ENCODE measurements at regions not wholly inside any gene's neighbourhood (a gene's known extent, or its start where the extent isn't known, plus 50 kb on each side); places are given as distances from the start of the nearest gene placed in this dataset.

GRCh38 chr1:168782559-168783116, 53.6 kb upstream of the DPT start:
- Histone ChIP-seq H3K9me3 (no peaks in the 10 kb centered on the region), H3K4me3 (no peak overlapping the region), H3K27ac (no peak overlapping the region), H3K27me3 (replicated peaks in 1 of 7) (peaks cover 0 to 9% (median 0%) of the 10 kb centered on the region in 7 donors), H3K36me3 (no peaks in the 10 kb centered on the region), H3K4me1 (no peaks in the 10 kb centered on the region)
- TF ChIP-seq POLR2AphosphoS5 (IDR thresholded peaks at IDR 0.05) (no peak), POLR2A (IDR thresholded peaks at IDR 0.05) (no peak), CTCF (IDR thresholded peaks at IDR 0.05 in 8 of 11, conservative IDR thresholded peaks at IDR 0.05 in 3 of 11) (no peak)
- intact Hi-C loops (cut with DNase I; ENCODE audit: low total_unique reads), result no loop called here
- 90 to 96% (median 91%) methylated on average over 3 of the region's 3 CpGs for WGBS, 5 donors
- no peak for DNase-seq

- Histone ChIP-seq H3K27me3 (replicated peaks in 1 of 7) (peaks cover 0 to 9% (median 0%) of the 10 kb centered on the region in 7 donors), H3K27ac (no peak overlapping the region), H3K36me3 (no peaks in the 10 kb centered on the region), H3K9me3 (no peaks in the 10 kb centered on the region), H3K4me1 (no peaks in the 10 kb centered on the region), H3K4me3 (no peak overlapping the region)
- TF ChIP-seq POLR2A (IDR thresholded peaks at IDR 0.05), result no peak
- no peak for TF ChIP-seq CTCF (IDR thresholded peaks at IDR 0.05 in 8 of 11, conservative IDR thresholded peaks at IDR 0.05 in 3 of 11)
- no peak for TF ChIP-seq POLR2AphosphoS5 (IDR thresholded peaks at IDR 0.05)
- no peak for DNase-seq
- WGBS, 5 donors, result 78 to 88% (median 81%) methylated on average over 4 of the region's 4 CpGs
- intact Hi-C loops (cut with DNase I; ENCODE audit: low total_unique reads), result no loop called here
These were observed 54.6 kb upstream of the DPT start for GRCh38 chr1:168783458-168784210.

- TF ChIP-seq POLR2A (IDR thresholded peaks at IDR 0.05) (no peak), POLR2AphosphoS5 (IDR thresholded peaks at IDR 0.05) (no peak), CTCF (IDR thresholded peaks at IDR 0.05 in 8 of 11, conservative IDR thresholded peaks at IDR 0.05 in 3 of 11) (no peak)
- H3K4me3 ChIP-seq, result no peak overlapping the region
- peak overlapping the region in 1 of 8 donors; percentile 7 for H3K27ac ChIP-seq
- H3K36me3 ChIP-seq, result no peaks in the 10 kb centered on the region
- intact Hi-C loops (cut with DNase I; ENCODE audit: low total_unique reads), result no loop called here
- DNase-seq, result no peak
- 67 to 92% (median 88%) methylated on average over 4 of the region's 4 CpGs for WGBS, 5 donors
- no peaks in the 10 kb centered on the region for H3K9me3 ChIP-seq
- H3K4me1 ChIP-seq, result no peaks in the 10 kb centered on the region
- peaks cover 0 to 4% (median 0%) of the 10 kb centered on the region in 7 donors for H3K27me3 ChIP-seq (replicated peaks in 1 of 7)
These were observed 57.7 kb upstream of the DPT start for GRCh38 chr1:168786476-168787330.

- H3K4me1 ChIP-seq, result no peaks in the 10 kb centered on the region
- DNase-seq, result no peak
- no peak overlapping the region for H3K4me3 ChIP-seq
- H3K27ac ChIP-seq, result peak overlapping the region in 4 of 8 donors; percentile 1 to 40 (median 6)
- H3K9me3 ChIP-seq, result no peaks in the 10 kb centered on the region
- intact Hi-C loops (cut with DNase I; ENCODE audit: low total_unique reads), result no loop called here
- TF ChIP-seq POLR2AphosphoS5 (IDR thresholded peaks at IDR 0.05) (no peak), CTCF (IDR thresholded peaks at IDR 0.05 in 8 of 11, conservative IDR thresholded peaks at IDR 0.05 in 3 of 11) (no peak), POLR2A (IDR thresholded peaks at IDR 0.05) (no peak)
- peaks cover 0 to 4% (median 0%) of the 10 kb centered on the region in 7 donors for H3K27me3 ChIP-seq (replicated peaks in 1 of 7)
- 75 to 94% (median 83%) methylated on average over 1 of the region's 1 CpG for WGBS, 5 donors
- no peaks in the 10 kb centered on the region for H3K36me3 ChIP-seq
These were observed 59.3 kb upstream of the DPT start for GRCh38 chr1:168788258-168788657.
